ENCODE measurements at regions not wholly inside any gene's neighbourhood (a gene's known extent, or its start where the extent isn't known, plus 50 kb on each side); places are given as distances from the start of the nearest gene placed in this dataset.
"Not testable (repeated sequence)": the region's sequence is repeated elsewhere in the genome, so short reads cannot be mapped to it uniquely, and the experiment has no call there.

GRCh38 chr6:84635081-84635761 lies 129.2 kb downstream of the TBX18 start:
- DNase-seq = no peak

- no peak for DNase-seq
Observed at GRCh38 chr6:84633771-84634170, 130.6 kb downstream of the TBX18 start.

GRCh38 chr6:84626527-84626926 lies 137.9 kb downstream of the TBX18 start:
- DNase-seq = not testable (repeated sequence)

DNA sequence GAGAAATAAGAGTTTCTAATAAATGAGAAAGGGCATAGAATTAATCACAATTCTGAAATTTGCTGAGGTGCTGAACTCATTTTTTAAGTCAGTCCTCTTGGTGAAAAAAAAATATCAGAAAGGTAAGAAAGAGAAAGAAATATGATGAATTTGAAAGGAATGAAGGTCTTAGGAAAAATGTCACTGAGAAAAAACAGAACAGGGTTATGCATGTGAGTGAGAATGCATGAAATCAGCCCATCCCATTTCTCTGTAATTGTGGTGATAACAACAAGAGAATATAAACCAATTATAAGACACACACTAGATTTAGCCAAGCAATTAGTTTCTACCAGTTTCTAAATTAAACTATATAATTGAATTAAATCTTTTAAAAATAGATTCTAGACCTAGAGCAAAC lies 138.9 kb downstream of the TBX18 start:
- no peak for DNase-seq

DNA sequence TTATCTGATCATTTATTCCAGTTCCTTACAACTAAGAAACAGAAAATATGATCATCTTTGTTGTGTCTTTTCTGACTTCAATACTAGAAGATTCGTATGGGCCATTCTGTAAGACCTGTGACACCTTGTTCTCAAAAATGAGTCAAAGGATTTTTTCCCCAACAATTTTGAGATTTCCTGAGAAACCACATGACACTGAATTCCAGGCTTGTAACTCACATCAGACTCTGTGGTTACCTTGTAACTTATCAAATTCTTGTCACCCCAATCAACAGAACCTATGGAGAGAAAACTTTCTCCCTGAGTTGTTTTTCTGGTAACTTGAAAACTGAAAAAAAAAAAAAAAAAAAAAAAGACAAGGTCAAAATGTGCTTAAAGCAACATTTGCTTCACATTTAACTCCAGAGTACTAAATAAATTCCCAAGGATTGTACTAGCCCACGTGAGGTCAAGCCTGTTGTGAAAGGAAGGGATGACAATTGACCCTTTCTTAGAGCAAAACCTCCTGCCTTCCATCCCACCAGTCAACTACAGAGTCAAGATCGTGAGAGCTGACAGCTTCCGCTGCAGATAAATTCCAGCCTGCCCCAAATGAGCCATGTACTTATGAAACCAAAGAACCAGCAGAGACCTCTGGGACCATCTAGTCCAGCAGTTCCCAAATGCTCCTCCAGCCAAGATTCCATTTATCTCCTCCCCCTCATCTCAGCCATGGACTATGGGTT lies 140.3 kb downstream of the TBX18 start:
- DNase-seq = no peak

DNA sequence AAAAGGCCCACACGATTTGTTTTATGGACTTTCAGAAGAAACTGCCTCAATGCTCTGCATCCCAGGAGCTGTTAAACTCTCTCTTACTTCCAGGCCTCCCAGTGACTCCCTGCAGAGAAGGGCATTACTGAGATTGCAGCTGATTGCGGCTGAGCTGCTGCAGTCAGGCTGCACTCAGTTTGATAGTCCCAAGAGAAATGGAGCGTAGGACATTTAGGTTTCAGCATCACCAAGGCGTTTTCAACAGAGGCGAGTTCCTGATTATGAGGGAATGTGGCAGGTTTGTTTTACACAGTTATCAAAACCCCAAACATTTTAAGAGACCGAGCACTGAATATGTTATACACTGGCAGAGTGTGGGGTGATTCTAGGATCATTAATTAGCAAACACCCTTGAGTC lies 145.6 kb downstream of the TBX18 start:
- no peak for DNase-seq

GRCh38 chr6:84618046-84618752 lies 146.2 kb downstream of the TBX18 start:
- DNase-seq = no peak

DNA sequence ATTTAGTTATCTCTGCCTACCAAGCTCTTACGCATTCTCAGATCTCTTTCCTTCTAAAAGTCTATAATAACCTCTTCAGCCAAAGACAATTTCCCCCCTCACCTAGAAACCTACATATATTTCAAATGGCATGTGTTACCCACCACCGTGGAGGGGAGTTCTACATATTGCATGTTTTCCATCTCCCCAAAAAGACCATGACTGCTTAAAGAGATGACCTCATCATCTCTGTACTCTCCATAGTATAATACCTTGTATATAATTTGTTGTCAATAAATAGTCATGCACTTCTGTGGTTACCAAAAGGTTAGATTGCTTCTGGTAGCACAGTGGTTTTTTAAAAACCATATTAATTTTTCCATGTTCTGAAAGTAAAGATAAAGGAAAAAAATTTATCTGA lies 148.4 kb downstream of the TBX18 start:
- DNase-seq = no peak

- no peak for DNase-seq
Observed at GRCh38 chr6:84615113-84615850, 149.1 kb downstream of the TBX18 start.

DNA sequence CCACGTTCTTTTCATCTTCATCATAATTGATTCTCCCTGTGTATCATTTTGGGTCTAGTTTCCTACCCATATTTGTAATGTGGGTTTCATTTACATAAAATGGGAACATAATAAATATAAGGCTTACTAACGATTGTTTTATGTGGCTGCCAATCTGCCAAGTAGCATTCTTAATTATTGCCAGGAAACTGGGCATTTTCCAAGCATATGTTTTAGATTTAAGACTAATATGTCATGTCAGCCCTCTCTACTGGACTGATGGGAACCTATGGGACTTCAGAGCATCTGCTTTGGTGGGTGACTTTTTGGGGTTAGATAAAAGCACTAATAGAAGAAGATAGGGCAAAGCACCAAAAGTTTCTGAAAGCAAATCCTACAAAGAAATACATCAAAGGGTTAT lies 157.5 kb downstream of the TBX18 start:
- no peak for DNase-seq

- no peak for DNase-seq
Observed at GRCh38 chr6:84605298-84605697, 159.1 kb downstream of the TBX18 start.

DNA sequence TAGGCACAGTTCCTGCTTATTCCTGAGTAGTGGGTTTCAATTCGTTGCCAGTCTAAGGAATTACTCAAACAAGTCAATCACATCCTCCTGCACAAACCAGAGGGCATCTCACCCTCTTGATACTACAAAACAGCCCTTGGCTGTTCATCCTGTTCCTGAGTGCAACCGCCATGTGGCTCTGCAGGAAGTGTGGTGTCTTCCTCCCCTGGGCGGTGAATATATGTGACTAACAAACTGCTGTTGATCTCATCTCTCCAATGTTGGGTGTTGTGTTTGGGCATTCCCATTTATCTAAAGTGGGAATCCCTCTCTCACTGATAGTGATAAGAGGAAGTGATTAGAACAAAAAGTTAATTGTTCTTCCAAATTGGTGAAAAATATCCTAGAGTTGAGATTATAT lies 163.0 kb downstream of the TBX18 start:
- DNase-seq = no peak

GRCh38 chr6:84599991-84600390 lies 164.4 kb downstream of the TBX18 start:
- no peak for DNase-seq

- DNase-seq = no peak
Observed at GRCh38 chr6:84597238-84597875, 167.0 kb downstream of the TBX18 start.

DNA sequence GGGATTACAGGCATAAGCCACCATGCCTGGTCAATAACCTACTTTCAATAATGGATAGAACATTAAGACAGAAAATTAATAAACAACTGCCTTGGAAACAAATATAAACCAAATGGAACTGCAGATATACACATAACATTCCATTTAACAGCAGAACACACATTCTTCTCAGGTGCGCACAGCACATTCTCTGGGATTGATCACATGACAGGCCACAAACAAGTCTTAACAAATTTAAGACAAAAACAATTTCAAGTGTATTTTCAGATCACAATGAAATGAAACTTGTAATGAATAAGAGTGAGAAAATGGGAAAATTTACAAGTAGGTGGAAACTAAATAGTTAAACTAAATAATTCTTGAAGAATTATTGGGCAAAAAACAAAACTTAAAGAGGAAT lies 167.9 kb downstream of the TBX18 start:
- no peak for DNase-seq

DNA sequence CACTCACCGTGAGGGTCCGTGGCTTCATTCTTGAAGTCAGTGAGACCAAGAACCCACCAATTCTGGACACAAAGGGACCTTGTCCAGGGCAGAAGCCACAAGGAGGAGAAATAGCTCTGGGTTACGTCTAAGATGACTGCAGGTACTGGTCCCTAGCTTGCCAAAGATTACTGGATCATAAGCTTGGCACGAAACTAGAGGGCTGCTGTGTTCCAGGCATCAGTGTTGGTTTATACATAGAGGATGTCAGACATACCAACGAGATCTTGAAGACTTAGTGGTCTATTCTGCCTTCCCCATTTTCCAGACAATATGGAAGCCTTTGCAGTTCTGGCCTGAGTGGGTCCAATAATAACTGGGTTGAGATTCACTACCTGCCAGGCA lies 175.7 kb downstream of the TBX18 start:
- no peak for DNase-seq

- DNase-seq = not testable (repeated sequence)
Observed at GRCh38 chr6:84587994-84588696, 176.3 kb downstream of the TBX18 start.

GRCh38 chr6:84587202-84587940 lies 177.0 kb downstream of the TBX18 start:
- DNase-seq = not testable (repeated sequence)

DNA sequence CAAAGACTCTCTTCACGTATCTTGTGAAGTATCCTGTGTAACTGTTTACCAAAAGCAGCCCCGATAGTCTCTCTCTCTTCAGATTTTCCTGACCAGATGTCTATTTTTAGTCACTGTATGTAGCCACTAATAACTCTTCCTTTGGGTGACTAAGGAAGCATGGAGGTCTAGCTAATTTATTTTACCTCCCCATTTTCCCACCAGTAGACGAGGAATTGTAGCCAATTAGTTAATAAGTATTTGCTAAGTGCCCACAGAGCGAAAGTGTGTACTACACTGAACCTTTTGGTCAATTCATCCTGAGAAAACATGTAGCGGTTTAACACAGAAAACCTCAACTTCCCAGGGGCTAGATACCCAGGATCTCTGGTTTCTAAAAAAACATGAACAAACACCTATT lies 180.6 kb downstream of the TBX18 start:
- no peak for DNase-seq

DNA sequence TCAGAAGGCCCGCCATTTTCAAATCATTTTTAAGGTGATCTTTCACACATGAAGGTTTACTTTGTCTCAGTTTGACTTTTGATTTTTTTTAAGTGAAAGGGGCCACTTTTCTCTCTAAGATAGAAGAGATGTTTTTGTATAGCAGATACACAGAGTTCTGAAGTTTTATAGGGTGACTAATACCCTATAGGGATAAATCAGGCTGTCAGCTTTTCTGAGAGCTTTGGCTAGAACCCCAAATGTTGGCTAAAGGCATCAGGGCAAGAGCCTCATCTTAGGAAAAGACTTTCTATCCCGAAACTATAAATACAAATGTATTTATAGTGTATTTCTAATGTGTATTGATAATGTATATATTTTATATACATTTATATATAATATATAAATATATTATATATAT lies 181.4 kb downstream of the TBX18 start:
- no peak for DNase-seq

DNA sequence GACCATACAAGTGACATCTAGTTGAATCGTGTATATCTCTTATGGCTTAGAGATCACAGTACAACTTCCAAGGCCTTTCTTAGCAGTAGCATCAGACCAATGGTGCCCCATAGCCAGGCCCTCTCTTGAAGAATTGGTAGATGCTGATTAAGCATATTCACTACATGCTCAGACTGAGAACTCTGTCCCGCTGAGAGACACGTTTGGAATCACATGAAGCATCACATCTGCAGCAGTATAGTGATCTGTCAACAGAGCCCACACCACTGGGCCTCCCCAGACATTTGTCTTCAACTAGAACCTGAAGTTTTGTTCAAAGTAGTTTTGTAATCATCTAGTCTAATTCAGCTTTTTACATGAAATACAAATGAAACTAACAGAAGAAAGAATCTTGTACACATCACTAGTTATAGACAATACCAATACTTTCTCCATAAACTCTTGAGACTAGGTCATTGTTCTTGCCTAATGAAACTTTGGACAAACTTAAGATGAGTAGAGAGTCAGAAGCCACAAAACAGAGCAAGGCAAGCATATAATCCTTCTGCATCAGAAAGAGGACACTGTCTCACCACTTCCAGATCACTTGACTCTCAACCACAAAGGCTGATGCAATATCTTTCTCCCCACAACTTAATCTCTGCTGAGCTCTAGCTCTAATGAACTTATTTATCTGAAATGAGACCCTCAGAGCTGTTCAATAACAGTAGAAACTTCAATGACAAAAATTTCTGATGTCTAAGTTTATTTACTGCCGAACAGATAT lies 182.7 kb downstream of the TBX18 start:
- no peak for DNase-seq

All from NCI-H1436 treated with DMSO at 0.1 percent for 48 hours (cell line).